NB4 (cell line): ENCODE measurements at regions not wholly inside any gene's neighbourhood (a gene's known extent, or its start where the extent isn't known, plus 50 kb on each side); places are given as distances from the start of the nearest gene placed in this dataset.

ENCODE experiments used
- CTCF ChIP-seq: IDR thresholded peaks from one replicate; pipeline ENCODE4 v1.5.1; 2012; ENCODE audit warnings: low read depth, low read length
- MYC ChIP-seq: IDR thresholded peaks from 2 replicates; pipeline ENCODE4 v1.6.1; 2011; ENCODE audit warnings: low read depth, low read length
- POLR2A ChIP-seq: IDR thresholded peaks from 2 replicates; pipeline ENCODE4 v1.6.1; 2011; ENCODE audit warnings: mild to moderate bottlenecking; ENCODE audit not compliant: insufficient read length; ENCODE audit errors: extremely low read depth

GRCh38 chr5:135244620-135245021, 154.4 kb downstream of the MACROH2A1 start:
- TF ChIP-seq CTCF (no peak), MYC (no peak), POLR2A (no peak)
